PC-3 (cell line): ENCODE measurements at regions not wholly inside any gene's neighbourhood (a gene's known extent, or its start where the extent isn't known, plus 50 kb on each side); places are given as distances from the start of the nearest gene placed in this dataset.

Experiments
- EZH2 ChIP-seq: fragments of 300-600 bp; sonication (generic); IDR thresholded peaks from one replicate; pipeline ENCODE4 v1.6.1; 2017; ENCODE audit warnings: antibody characterized with exemption, mild to moderate bottlenecking, low read length; ENCODE audit not compliant: unreplicated experiment
- EZH2phosphoT487 ChIP-seq: fragments of 300-600 bp; sonication (generic); IDR thresholded peaks from 2 replicates; pipeline ENCODE4 v1.6.1; 2018; ENCODE audit warnings: mild to moderate bottlenecking, antibody characterized with exemption, low read length, borderline replicate concordance
- TF ChIP-seq, protein P1 (sequence below): fragments of 300-600 bp; sonication (generic); conservative IDR thresholded peaks from 2 replicates; pipeline ENCODE4 v1.5.1; 2017; ENCODE audit warnings: antibody characterized with exemption, low read depth, mild to moderate bottlenecking, low read length

- TF ChIP-seq, protein P1, sequence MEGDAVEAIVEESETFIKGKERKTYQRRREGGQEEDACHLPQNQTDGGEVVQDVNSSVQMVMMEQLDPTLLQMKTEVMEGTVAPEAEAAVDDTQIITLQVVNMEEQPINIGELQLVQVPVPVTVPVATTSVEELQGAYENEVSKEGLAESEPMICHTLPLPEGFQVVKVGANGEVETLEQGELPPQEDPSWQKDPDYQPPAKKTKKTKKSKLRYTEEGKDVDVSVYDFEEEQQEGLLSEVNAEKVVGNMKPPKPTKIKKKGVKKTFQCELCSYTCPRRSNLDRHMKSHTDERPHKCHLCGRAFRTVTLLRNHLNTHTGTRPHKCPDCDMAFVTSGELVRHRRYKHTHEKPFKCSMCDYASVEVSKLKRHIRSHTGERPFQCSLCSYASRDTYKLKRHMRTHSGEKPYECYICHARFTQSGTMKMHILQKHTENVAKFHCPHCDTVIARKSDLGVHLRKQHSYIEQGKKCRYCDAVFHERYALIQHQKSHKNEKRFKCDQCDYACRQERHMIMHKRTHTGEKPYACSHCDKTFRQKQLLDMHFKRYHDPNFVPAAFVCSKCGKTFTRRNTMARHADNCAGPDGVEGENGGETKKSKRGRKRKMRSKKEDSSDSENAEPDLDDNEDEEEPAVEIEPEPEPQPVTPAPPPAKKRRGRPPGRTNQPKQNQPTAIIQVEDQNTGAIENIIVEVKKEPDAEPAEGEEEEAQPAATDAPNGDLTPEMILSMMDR = no peak
- TF ChIP-seq EZH2 (no peak), EZH2phosphoT487 (no peak)
Measured at GRCh38 chr12:56867216-56867615, 67.0 kb downstream of the SDR9C7 start.
